Parathyroid adenoma (tissue), 2 donors: ENCODE measurements at regions not wholly inside any gene's neighbourhood (a gene's known extent, or its start where the extent isn't known, plus 50 kb on each side); places are given as distances from the start of the nearest gene placed in this dataset.
"Not testable (repeated sequence)": the region's sequence is repeated elsewhere in the genome, so short reads cannot be mapped to it uniquely, and the experiment has no call there.

Source experiments
- H2AFZ ChIP-seq: fragments of 300-600 bp; sonication (generic); one replicate; pipeline ENCODE4 v1.7.0; 2017; ENCODE audit warnings: antibody characterized with exemption, mild to moderate bottlenecking
- H3K27ac ChIP-seq: fragments of 300-600 bp; sonication (generic); one replicate; pipeline ENCODE4 v1.7.0; 2017
- H3K27me3 ChIP-seq: fragments of 300-600 bp; sonication (generic); one replicate; pipeline ENCODE4 v1.7.0; 2017; ENCODE audit warnings: low read length; ENCODE audit not compliant: control insufficient read depth, insufficient read depth
- H3K36me3 ChIP-seq: fragments of 300-600 bp; sonication (generic); one replicate; pipeline ENCODE4 v1.7.0; 2017; ENCODE audit warnings: low read length; ENCODE audit not compliant: control insufficient read depth, insufficient read depth
- H3K4me1 ChIP-seq: fragments of 300-600 bp; sonication (generic); one replicate; pipeline ENCODE4 v1.7.0; 2017; ENCODE audit warnings: control low read depth
- H3K4me2 ChIP-seq: fragments of 300-600 bp; sonication (generic); one replicate; pipeline ENCODE4 v1.7.0; 2017; ENCODE audit warnings: low read length
- H3K4me3 ChIP-seq: fragments of 300-600 bp; sonication (generic); one replicate; pipeline ENCODE4 v1.7.0; 2017; ENCODE audit warnings: low read depth, low read length
- H3K79me2 ChIP-seq: fragments of 300-600 bp; sonication (generic); one replicate; pipeline ENCODE4 v1.7.0; 2017; ENCODE audit warnings: control low read depth
- H3K9ac ChIP-seq: fragments of 300-600 bp; sonication (generic); one replicate; pipeline ENCODE4 v1.7.0; 2017; ENCODE audit warnings: mild to moderate bottlenecking
- H3K9me3 ChIP-seq: fragments of 300-600 bp; sonication (generic); one replicate; pipeline ENCODE4 v1.7.0; 2017; ENCODE audit warnings: low read length; ENCODE audit not compliant: control insufficient read depth
- TF ChIP-seq, protein P1 (sequence below): fragments of 300-600 bp; sonication (generic); IDR thresholded peaks from one replicate; pipeline ENCODE4 v1.7.0; 2017; ENCODE audit warnings: antibody characterized with exemption, mild to moderate bottlenecking
- donor health status: primary hyperparathyroidism.

DNA sequence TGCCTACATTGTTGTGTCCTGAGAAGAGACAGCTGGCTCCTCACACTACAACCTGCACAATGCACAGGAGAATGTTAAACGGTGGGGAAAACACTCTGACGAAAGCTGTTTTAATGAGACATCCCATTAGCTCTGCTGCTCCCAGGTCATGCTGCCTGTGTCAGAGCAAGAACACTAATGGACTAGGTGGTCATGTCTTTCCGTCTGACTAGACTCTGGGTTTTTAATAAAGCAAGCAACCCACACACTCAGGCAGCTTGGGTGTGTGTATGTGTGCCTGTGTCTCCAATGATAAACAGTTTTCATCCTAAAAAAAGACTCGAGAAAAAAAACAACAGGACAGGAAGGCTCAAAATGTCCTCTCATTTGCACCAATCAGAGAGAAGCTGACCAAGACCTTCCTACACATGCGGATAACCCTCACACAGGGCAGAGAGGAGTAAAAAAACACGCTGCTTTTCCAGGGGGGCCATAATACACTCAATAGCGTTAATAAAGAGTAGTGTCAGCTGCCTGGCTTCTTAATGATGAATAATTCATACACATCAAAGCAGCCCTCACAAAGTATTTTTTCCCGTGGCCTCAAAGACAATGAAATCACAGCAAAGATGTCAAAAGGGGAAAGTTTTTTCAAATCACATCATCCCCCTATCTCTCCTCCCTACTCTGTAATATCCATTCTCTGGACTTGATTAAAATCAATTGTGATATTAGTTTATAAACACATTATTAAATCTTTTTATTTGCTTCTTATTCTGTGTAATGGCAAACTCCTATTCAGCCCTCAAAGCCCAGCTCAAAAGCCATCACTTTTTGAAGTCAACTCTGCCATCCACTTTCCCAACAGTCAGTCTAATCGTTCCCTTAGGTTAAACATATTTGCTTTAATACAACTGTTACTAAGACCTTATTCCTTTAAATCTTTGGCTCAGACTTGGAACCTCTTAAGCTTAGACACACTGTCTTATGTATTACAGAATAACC is 244.2 kb upstream of the CDH11 start:
- no peaks in the 10 kb centered on the region for H3K79me2 ChIP-seq
- H2AFZ ChIP-seq, result no peak overlapping the region

DNA sequence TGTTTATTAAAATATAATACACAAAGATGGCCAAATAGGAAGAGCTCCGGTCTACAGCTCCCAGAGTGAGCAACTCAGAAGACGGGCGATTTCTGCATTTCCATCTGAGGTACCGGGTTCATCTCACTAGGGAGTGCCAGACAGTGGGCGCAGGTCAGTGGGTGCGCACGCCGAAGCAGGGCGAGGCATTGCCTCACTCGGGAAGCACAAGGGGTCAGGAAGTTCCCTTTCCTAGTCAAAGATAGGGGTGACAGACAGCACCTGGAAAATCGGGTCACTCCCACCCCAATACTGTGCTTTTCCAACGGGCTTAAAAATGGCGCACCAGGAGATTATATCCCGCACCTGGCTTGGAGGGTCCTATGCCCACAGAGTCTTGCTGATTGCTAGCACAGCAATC is 234.9 kb upstream of the CDH11 start:
- not testable (repeated sequence) for H2AFZ ChIP-seq, H3K27me3 ChIP-seq, H3K4me3 ChIP-seq, H3K36me3 ChIP-seq, H3K4me2 ChIP-seq, H3K79me2 ChIP-seq, H3K27ac ChIP-seq, H3K9me3 ChIP-seq, H3K4me1 ChIP-seq, H3K9ac ChIP-seq

More for the DNA sequence above, 244.2 kb upstream of the CDH11 start:
- H3K36me3 ChIP-seq, result no peaks in the 10 kb centered on the region
- no peak overlapping the region for H3K9ac ChIP-seq
- no peaks in the 10 kb centered on the region for H3K4me1 ChIP-seq
- no peaks in the 10 kb centered on the region for H3K9me3 ChIP-seq
- H3K4me2 ChIP-seq, result no peak overlapping the region
- TF ChIP-seq, protein P1, sequence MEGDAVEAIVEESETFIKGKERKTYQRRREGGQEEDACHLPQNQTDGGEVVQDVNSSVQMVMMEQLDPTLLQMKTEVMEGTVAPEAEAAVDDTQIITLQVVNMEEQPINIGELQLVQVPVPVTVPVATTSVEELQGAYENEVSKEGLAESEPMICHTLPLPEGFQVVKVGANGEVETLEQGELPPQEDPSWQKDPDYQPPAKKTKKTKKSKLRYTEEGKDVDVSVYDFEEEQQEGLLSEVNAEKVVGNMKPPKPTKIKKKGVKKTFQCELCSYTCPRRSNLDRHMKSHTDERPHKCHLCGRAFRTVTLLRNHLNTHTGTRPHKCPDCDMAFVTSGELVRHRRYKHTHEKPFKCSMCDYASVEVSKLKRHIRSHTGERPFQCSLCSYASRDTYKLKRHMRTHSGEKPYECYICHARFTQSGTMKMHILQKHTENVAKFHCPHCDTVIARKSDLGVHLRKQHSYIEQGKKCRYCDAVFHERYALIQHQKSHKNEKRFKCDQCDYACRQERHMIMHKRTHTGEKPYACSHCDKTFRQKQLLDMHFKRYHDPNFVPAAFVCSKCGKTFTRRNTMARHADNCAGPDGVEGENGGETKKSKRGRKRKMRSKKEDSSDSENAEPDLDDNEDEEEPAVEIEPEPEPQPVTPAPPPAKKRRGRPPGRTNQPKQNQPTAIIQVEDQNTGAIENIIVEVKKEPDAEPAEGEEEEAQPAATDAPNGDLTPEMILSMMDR, result no peak
- H3K27me3 ChIP-seq, result no peaks in the 10 kb centered on the region
- H3K27ac ChIP-seq, result no peak overlapping the region
- H3K4me3 ChIP-seq, result no peak overlapping the region

DNA sequence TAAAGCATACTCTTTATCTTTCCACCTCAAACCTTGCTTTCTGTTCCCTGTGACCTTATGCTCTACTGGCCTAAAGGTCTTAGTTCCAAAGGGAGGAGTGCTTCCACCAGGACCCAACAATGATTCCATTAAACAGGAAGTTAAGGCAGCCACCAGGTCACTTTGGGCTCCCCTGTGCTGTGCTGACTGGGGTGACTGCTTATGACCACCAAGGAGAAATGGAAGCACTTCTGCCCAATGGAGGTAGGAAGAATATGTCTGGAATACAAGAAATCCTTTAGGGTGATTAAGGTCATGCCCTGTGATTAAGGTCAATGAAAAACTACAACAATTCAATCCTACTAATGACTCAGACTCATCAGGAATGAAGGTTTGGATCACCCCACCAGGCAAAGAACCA is 233.8 kb upstream of the CDH11 start:
- TF ChIP-seq, protein P1, result no peak
- no peak overlapping the region for H3K9ac ChIP-seq

DNA sequence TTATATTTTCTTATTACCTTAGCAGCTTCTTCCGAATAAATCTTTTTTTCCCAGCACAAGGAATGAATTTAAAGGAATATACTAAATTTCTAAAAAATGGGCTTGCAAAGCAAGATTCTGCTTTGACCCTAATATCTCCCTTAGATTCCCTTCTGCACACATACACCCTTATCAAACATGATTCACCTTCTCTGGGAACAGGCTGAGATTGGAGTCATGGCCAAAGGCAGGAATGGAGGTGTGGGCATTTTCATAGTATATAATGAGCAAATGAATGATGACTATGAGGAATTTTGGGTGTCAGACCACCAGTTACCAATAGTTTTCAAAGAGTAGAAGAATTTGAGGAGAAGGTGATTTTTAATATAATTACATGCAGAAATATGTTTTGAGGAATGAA is 231.3 kb upstream of the CDH11 start:
- Histone ChIP-seq H2AFZ (no peak overlapping the region), H3K27me3 (no peaks in the 10 kb centered on the region)
- TF ChIP-seq, protein P1, result no peak

More for the DNA sequence above, 233.8 kb upstream of the CDH11 start:
- H3K36me3 ChIP-seq, result no peaks in the 10 kb centered on the region
- no peak overlapping the region for H3K4me3 ChIP-seq
- H3K27ac ChIP-seq, result no peak overlapping the region
- H3K9me3 ChIP-seq, result no peaks in the 10 kb centered on the region
- H3K4me2 ChIP-seq, result no peak overlapping the region
- H2AFZ ChIP-seq, result no peak overlapping the region
- no peaks in the 10 kb centered on the region for H3K4me1 ChIP-seq
- H3K79me2 ChIP-seq, result no peaks in the 10 kb centered on the region
- no peaks in the 10 kb centered on the region for H3K27me3 ChIP-seq

DNA sequence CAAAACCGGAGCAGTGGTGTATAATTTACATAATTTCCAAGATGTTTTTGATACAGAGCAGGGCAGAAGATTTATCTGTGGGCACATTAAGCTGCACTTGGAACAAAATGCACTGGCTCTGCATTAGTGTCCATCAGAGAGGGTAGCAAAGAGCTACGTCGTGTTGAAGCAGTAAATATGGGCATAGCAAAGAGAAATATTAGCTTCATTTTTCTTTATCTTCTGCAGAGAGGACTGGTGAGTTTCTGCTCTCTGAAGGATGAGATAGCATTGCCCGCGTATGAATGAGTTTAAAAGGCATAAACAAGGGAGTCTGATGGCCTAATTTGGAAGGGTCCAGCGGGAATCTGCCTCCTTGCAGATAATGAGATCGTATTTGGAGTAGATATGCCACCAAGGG is 227.8 kb upstream of the CDH11 start:
- no peak overlapping the region for H3K27ac ChIP-seq
- no peaks in the 10 kb centered on the region for H3K36me3 ChIP-seq
- H3K27me3 ChIP-seq, result no peaks in the 10 kb centered on the region
- no peak overlapping the region for H2AFZ ChIP-seq
- no peak overlapping the region for H3K9ac ChIP-seq
- TF ChIP-seq, protein P1, result no peak
- H3K79me2 ChIP-seq, result no peaks in the 10 kb centered on the region
- no peaks in the 10 kb centered on the region for H3K4me1 ChIP-seq
- H3K4me3 ChIP-seq, result no peak overlapping the region
- H3K9me3 ChIP-seq, result no peaks in the 10 kb centered on the region
- no peak overlapping the region for H3K4me2 ChIP-seq

More for the DNA sequence above, 231.3 kb upstream of the CDH11 start:
- Histone ChIP-seq H3K36me3 (no peaks in the 10 kb centered on the region), H3K4me1 (no peaks in the 10 kb centered on the region), H3K27ac (no peak overlapping the region), H3K9me3 (no peaks in the 10 kb centered on the region), H3K79me2 (no peaks in the 10 kb centered on the region), H3K4me2 (no peak overlapping the region), H3K9ac (no peak overlapping the region), H3K4me3 (no peak overlapping the region)
